GM23338 (cell line): ENCODE measurements at regions not wholly inside any gene's neighbourhood (a gene's known extent, or its start where the extent isn't known, plus 50 kb on each side); places are given as distances from the start of the nearest gene placed in this dataset.
"Not testable (repeated sequence)": the region's sequence is repeated elsewhere in the genome, so short reads cannot be mapped to it uniquely, and the experiment has no call there.

Experiments
- ATAC-seq: fragments of 200-7000 bp; cut with Tn5 transposase; 3 replicates; pipeline ENCODE4 v1.9.1; 2020
- DNase-seq: peaks from one replicate; pipeline ENCODE4 v3.0.0-alpha.2; 2015; ENCODE audit warnings: low spot score
- H2AFZ ChIP-seq: fragments of 200-600 bp; sonication (generic); 2 replicates; pipeline ENCODE4 v1.8.0; 2016; ENCODE audit warnings: antibody characterized with exemption, mild to moderate bottlenecking, moderate library complexity
- H3F3A ChIP-seq: fragments of 200-600 bp; sonication (generic); replicated peaks from 2 replicates; pipeline ENCODE4 v1.8.0; 2017; ENCODE audit warnings: antibody characterized with exemption, mixed run types, low read depth
- H3K27ac ChIP-seq: fragments of 200-600 bp; sonication (generic); 2 replicates; pipeline ENCODE4 v1.6.1; 2016; ENCODE audit warnings: low read depth
- H3K27me3 ChIP-seq: fragments of 200-600 bp; sonication (generic); 2 replicates; pipeline ENCODE4 v1.8.0; 2016; ENCODE audit warnings: mild to moderate bottlenecking, mixed run types, moderate library complexity; ENCODE audit not compliant: insufficient read depth
- H3K36me3 ChIP-seq: fragments of 200-600 bp; sonication (generic); 2 replicates; pipeline ENCODE4 v1.8.0; 2016; ENCODE audit warnings: mild to moderate bottlenecking; ENCODE audit not compliant: insufficient read depth
- H3K4me1 ChIP-seq: fragments of 200-600 bp; sonication (generic); 2 replicates; pipeline ENCODE4 v1.8.0; 2016; ENCODE audit warnings: mild to moderate bottlenecking, moderate library complexity; ENCODE audit not compliant: insufficient read depth
- H3K4me2 ChIP-seq: fragments of 200-600 bp; sonication (generic); 2 replicates; pipeline ENCODE4 v1.7.1; 2017; ENCODE audit warnings: mixed run types
- H3K4me3 ChIP-seq: fragments of 200-600 bp; sonication (generic); 2 replicates; pipeline ENCODE4 v1.6.1; 2016; ENCODE audit warnings: mixed run types
- H3K79me2 ChIP-seq: fragments of 200-600 bp; sonication (generic); replicated peaks from 2 replicates; pipeline ENCODE4 v1.8.0; 2017; ENCODE audit warnings: mild to moderate bottlenecking; ENCODE audit not compliant: insufficient read depth
- H3K9me2 ChIP-seq: fragments of 200-600 bp; sonication (generic); 2 replicates; pipeline ENCODE4 v1.8.0; 2017; ENCODE audit not compliant: insufficient read depth
- H4K20me1 ChIP-seq: fragments of 200-600 bp; sonication (generic); replicated peaks from 2 replicates; pipeline ENCODE4 v1.8.0; 2017; ENCODE audit warnings: mild to moderate bottlenecking; ENCODE audit not compliant: insufficient read depth
- H3K27ac Mint-ChIP-seq: 2 replicates; pipeline ENCODE4 v1.8.0; 2020; ENCODE audit warnings: inconsistent platforms, mild to moderate bottlenecking, moderate library complexity, mixed read lengths
- H3K27me3 Mint-ChIP-seq: 3 replicates; pipeline ENCODE4 v1.8.0; 2022; ENCODE audit warnings: low read depth, mild to moderate bottlenecking, moderate library complexity, mixed read lengths, inconsistent platforms; ENCODE audit not compliant: insufficient read depth, poor library complexity
- H3K36me3 Mint-ChIP-seq: 3 replicates; pipeline ENCODE4 v1.8.0; 2021; ENCODE audit warnings: low read depth, mild to moderate bottlenecking, inconsistent platforms, moderate library complexity, mixed read lengths
- H3K4me1 Mint-ChIP-seq: 3 replicates; pipeline ENCODE4 v1.8.0; 2020; ENCODE audit warnings: mild to moderate bottlenecking, inconsistent platforms, mixed read lengths
- H3K4me3 Mint-ChIP-seq: 3 replicates; pipeline ENCODE4 v1.8.0; 2021; ENCODE audit warnings: moderate library complexity, mild to moderate bottlenecking, inconsistent platforms, mixed read lengths
- H3K9me3 Mint-ChIP-seq: 3 replicates; pipeline ENCODE4 v1.8.0; 2020; ENCODE audit warnings: moderate library complexity, mild to moderate bottlenecking, inconsistent platforms, mixed read lengths
- TF ChIP-seq, protein P1 (sequence below), 2 experiments: fragments of 200-600 bp in 1 of 2; sonication (generic) in 1 of 2; conservative IDR thresholded peaks; 2 replicates each; pipeline versions ENCODE4 v1.5.1 to v1.6.1; 2016 to 2017; ENCODE audit warnings: antibody characterized with exemption in 2 of 2, low read depth in 2 of 2, mild to moderate bottlenecking in 2 of 2, moderate library complexity in 1 of 2
- TF ChIP-seq, protein P2 (sequence below): fragments of 250-450 bp; sonication (Bioruptor Pico); IDR thresholded peaks from 2 replicates; pipeline ENCODE4 v1.5.0; 2020; ENCODE audit warnings: mild to moderate bottlenecking, moderate library complexity

DNA sequence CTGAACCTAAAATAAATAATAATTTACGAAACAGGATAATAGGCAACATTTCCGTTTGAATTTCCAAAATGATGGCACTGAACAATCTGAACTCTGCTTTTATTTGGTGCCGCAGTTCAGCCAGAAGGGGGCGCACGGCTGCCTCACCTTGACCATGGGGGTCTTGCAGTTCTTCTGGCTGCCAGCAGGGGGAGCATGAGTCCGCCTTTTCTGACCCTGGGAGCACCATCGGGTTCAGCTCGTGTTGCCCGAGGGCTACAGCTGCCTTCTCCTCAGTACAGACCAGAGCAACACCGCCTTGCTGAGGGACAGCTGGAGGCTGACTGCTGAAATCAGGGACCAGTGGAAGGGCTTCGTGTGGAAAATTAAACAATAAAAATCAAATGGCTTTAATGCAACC is 420.3 kb downstream of the CDY2B start:
- H3K27ac Mint-ChIP-seq, H3F3A ChIP-seq, H4K20me1 ChIP-seq, H3K4me2 ChIP-seq, H2AFZ ChIP-seq, H3K9me3 Mint-ChIP-seq, H3K27me3 Mint-ChIP-seq, H3K4me3 ChIP-seq, H3K36me3 ChIP-seq, H3K27me3 ChIP-seq, DNase-seq, H3K36me3 Mint-ChIP-seq, H3K4me3 Mint-ChIP-seq, H3K27ac ChIP-seq, H3K79me2 ChIP-seq, H3K4me1 Mint-ChIP-seq, H3K4me1 ChIP-seq, H3K9me2 ChIP-seq: not testable (repeated sequence)
- peak; percentile 77 for ATAC-seq

DNA sequence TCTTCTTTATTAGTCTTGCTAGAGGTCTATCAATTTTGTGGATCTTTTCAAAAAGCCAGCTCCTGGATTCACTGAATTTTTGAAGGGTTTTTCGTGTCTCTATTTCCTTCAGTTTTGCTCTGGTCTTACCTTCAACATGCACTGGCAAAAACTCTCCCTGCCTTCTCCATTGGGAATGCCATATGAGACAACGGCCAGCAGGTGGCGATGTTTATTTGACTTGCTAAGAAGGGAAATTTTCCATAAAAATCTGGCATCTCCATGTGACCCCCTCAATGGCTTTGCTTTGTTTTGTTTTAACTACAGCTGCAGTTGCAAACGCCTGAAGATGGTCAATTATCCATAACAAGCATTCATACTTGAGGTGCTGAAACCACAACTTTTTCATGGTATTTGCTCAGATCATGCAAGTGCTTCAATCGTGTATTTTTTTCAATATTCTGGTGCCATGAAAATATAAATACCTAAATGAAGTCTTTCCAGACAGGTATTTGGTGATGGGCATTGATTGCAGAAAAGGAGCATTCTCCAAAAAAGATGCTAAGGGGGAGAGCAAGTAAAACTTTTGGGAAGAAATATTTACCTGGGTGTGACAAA is 449.4 kb downstream of the CDY2B start:
- Histone ChIP-seq H3K9me2 (no peaks in the 10 kb centered on the region), H3F3A (no peaks in the 10 kb centered on the region), H3K4me2 (no peak overlapping the region), H3K27ac (no peak overlapping the region), H2AFZ (no peak overlapping the region), H3K4me3 (no peak overlapping the region), H3K27me3 (no peaks in the 10 kb centered on the region), H3K4me1 (no peaks in the 10 kb centered on the region), H3K36me3 (no peaks in the 10 kb centered on the region), H3K79me2 (no peaks in the 10 kb centered on the region), H4K20me1 (no peaks in the 10 kb centered on the region)
- TF ChIP-seq, protein P1, sequence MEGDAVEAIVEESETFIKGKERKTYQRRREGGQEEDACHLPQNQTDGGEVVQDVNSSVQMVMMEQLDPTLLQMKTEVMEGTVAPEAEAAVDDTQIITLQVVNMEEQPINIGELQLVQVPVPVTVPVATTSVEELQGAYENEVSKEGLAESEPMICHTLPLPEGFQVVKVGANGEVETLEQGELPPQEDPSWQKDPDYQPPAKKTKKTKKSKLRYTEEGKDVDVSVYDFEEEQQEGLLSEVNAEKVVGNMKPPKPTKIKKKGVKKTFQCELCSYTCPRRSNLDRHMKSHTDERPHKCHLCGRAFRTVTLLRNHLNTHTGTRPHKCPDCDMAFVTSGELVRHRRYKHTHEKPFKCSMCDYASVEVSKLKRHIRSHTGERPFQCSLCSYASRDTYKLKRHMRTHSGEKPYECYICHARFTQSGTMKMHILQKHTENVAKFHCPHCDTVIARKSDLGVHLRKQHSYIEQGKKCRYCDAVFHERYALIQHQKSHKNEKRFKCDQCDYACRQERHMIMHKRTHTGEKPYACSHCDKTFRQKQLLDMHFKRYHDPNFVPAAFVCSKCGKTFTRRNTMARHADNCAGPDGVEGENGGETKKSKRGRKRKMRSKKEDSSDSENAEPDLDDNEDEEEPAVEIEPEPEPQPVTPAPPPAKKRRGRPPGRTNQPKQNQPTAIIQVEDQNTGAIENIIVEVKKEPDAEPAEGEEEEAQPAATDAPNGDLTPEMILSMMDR (conservative IDR thresholded peaks at IDR 0.05; ENCODE audit: low read depth in 2 of 2), result peak; percentile 59 to 67
- TF ChIP-seq, protein P2, sequence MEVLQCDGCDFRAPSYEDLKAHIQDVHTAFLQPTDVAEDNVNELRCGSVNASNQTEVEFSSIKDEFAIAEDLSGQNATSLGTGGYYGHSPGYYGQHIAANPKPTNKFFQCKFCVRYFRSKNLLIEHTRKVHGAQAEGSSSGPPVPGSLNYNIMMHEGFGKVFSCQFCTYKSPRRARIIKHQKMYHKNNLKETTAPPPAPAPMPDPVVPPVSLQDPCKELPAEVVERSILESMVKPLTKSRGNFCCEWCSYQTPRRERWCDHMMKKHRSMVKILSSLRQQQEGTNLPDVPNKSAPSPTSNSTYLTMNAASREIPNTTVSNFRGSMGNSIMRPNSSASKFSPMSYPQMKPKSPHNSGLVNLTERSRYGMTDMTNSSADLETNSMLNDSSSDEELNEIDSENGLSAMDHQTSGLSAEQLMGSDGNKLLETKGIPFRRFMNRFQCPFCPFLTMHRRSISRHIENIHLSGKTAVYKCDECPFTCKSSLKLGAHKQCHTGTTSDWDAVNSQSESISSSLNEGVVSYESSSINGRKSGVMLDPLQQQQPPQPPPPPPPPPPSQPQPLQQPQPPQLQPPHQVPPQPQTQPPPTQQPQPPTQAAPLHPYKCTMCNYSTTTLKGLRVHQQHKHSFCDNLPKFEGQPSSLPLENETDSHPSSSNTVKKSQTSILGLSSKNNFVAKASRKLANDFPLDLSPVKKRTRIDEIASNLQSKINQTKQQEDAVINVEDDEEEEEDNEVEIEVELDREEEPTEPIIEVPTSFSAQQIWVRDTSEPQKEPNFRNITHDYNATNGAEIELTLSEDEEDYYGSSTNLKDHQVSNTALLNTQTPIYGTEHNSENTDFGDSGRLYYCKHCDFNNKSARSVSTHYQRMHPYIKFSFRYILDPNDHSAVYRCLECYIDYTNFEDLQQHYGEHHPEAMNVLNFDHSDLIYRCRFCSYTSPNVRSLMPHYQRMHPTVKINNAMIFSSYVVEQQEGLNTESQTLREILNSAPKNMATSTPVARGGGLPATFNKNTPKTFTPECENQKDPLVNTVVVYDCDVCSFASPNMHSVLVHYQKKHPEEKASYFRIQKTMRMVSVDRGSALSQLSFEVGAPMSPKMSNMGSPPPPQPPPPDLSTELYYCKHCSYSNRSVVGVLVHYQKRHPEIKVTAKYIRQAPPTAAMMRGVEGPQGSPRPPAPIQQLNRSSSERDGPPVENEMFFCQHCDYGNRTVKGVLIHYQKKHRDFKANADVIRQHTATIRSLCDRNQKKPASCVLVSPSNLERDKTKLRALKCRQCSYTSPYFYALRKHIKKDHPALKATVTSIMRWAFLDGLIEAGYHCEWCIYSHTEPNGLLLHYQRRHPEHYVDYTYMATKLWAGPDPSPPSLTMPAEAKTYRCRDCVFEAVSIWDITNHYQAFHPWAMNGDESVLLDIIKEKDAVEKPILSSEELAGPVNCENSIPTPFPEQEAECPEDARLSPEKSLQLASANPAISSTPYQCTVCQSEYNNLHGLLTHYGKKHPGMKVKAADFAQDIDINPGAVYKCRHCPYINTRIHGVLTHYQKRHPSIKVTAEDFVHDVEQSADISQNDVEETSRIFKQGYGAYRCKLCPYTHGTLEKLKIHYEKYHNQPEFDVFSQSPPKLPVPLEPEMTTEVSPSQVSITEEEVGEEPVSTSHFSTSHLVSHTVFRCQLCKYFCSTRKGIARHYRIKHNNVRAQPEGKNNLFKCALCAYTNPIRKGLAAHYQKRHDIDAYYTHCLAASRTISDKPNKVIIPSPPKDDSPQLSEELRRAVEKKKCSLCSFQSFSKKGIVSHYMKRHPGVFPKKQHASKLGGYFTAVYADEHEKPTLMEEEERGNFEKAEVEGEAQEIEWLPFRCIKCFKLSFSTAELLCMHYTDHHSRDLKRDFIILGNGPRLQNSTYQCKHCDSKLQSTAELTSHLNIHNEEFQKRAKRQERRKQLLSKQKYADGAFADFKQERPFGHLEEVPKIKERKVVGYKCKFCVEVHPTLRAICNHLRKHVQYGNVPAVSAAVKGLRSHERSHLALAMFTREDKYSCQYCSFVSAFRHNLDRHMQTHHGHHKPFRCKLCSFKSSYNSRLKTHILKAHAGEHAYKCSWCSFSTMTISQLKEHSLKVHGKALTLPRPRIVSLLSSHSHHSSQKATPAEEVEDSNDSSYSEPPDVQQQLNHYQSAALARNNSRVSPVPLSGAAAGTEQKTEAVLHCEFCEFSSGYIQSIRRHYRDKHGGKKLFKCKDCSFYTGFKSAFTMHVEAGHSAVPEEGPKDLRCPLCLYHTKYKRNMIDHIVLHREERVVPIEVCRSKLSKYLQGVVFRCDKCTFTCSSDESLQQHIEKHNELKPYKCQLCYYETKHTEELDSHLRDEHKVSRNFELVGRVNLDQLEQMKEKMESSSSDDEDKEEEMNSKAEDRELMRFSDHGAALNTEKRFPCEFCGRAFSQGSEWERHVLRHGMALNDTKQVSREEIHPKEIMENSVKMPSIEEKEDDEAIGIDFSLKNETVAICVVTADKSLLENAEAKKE (CRISPR knock-in tag), result no peak
- no peak overlapping the region for H3K4me3 Mint-ChIP-seq
- peaks cover 3% of the 10 kb centered on the region; the same call in 2 of the 3 replicates for H3K9me3 Mint-ChIP-seq
- H3K27me3 Mint-ChIP-seq, result no peaks in the 10 kb centered on the region
- H3K4me1 Mint-ChIP-seq, result no peaks in the 10 kb centered on the region
- no peaks in the 10 kb centered on the region for H3K36me3 Mint-ChIP-seq
- ATAC-seq, result no peak
- DNase-seq, result peak; percentile 77
- H3K27ac Mint-ChIP-seq, result 0 out of 2 replicates have a peak overlapping the region, but pooled peaks have one; percentile 65
